NB4 (cell line): ENCODE measurements at regions not wholly inside any gene's neighbourhood (a gene's known extent, or its start where the extent isn't known, plus 50 kb on each side); places are given as distances from the start of the nearest gene placed in this dataset.

Experiments
- CTCF ChIP-seq: IDR thresholded peaks from one replicate; pipeline ENCODE4 v1.5.1; 2012; ENCODE audit warnings: low read depth, low read length
- POLR2A ChIP-seq: IDR thresholded peaks from 2 replicates; pipeline ENCODE4 v1.6.1; 2011; ENCODE audit warnings: mild to moderate bottlenecking; ENCODE audit not compliant: insufficient read length; ENCODE audit errors: extremely low read depth

DNA sequence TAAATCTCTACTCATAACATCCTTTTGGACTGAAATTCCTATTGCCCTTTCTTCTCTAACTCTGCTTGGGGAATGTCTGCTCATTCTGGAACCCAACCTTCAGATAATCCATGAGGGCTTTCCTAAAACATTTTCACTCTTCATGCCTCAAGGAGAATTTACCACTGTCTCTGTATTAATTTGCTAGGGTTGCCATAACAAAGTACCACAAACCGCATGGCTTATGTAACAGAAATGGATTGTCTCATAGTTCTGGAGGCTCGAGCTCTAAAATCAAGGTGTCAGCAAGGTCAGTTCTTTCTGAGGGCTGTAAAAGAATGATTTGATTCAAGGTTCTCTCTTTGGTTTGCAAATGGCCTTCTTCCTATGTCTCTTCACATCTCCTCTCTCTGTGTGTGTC, 209.7 kb downstream of the LACC1 start:
- TF ChIP-seq CTCF (no peak), POLR2A (no peak)
